Kidney capillary endothelial cell (primary cell): ENCODE measurements at regions not wholly inside any gene's neighbourhood (a gene's known extent, or its start where the extent isn't known, plus 50 kb on each side); places are given as distances from the start of the nearest gene placed in this dataset.
"Not testable (repeated sequence)": the region's sequence is repeated elsewhere in the genome, so short reads cannot be mapped to it uniquely, and the experiment has no call there.

Experiments
- DNase-seq: peaks from one replicate; pipeline ENCODE4 v3.0.0-alpha.2; 2018; ENCODE audit warnings: low spot score

GRCh38 chr15:44849701-44850403 lies 106.6 kb upstream of the TERB2 start:
- not testable (repeated sequence) for DNase-seq

GRCh38 chr15:44853304-44853950 lies 103.1 kb upstream of the TERB2 start:
- DNase-seq = not testable (repeated sequence)

GRCh38 chr15:44854696-44855095 lies 101.8 kb upstream of the TERB2 start:
- not testable (repeated sequence) for DNase-seq

GRCh38 chr15:44856284-44856683 lies 100.2 kb upstream of the TERB2 start:
- DNase-seq = not testable (repeated sequence)

- DNase-seq = not testable (repeated sequence)
Observed at GRCh38 chr15:44857164-44857710, 99.2 kb upstream of the TERB2 start.

- DNase-seq = not testable (repeated sequence)
Observed at GRCh38 chr15:44859088-44859487, 97.4 kb upstream of the TERB2 start.

- not testable (repeated sequence) for DNase-seq
Observed at GRCh38 chr15:44860168-44860567, 96.3 kb upstream of the TERB2 start.

GRCh38 chr15:44861439-44861910 lies 95.0 kb upstream of the TERB2 start:
- DNase-seq = no peak

- no peak for DNase-seq
Observed at GRCh38 chr15:44861917-44862316, 94.6 kb upstream of the TERB2 start.

- not testable (repeated sequence) for DNase-seq
Observed at GRCh38 chr15:44862866-44863265, 93.6 kb upstream of the TERB2 start.

GRCh38 chr15:44868100-44868499 lies 88.4 kb upstream of the TERB2 start:
- DNase-seq = not testable (repeated sequence)

- DNase-seq = not testable (repeated sequence)
Observed at GRCh38 chr15:44870125-44870524, 86.4 kb upstream of the TERB2 start.

- DNase-seq = no peak
Observed at GRCh38 chr15:44873103-44873502, 83.4 kb upstream of the TERB2 start.

- no peak for DNase-seq
Observed at GRCh38 chr15:44879066-44879465, 77.4 kb upstream of the TERB2 start.

GRCh38 chr15:44882499-44882968 lies 74.0 kb upstream of the TERB2 start:
- no peak for DNase-seq

GRCh38 chr15:44883199-44883877 lies 73.1 kb upstream of the TERB2 start:
- DNase-seq = no peak

GRCh38 chr15:44898890-44899651 lies 57.4 kb upstream of the TERB2 start:
- DNase-seq = not testable (repeated sequence)

- DNase-seq = not testable (repeated sequence)
Observed at GRCh38 chr15:44899775-44900174, 56.7 kb upstream of the TERB2 start.

- not testable (repeated sequence) for DNase-seq
Observed at GRCh38 chr15:44900796-44901195, 55.7 kb upstream of the TERB2 start.

GRCh38 chr15:44903281-44903680 lies 53.2 kb upstream of the TERB2 start:
- not testable (repeated sequence) for DNase-seq

- not testable (repeated sequence) for DNase-seq
Observed at GRCh38 chr15:44904651-44905340, 51.7 kb upstream of the TERB2 start.
